ENCODE measurements at regions not wholly inside any gene's neighbourhood (a gene's known extent, or its start where the extent isn't known, plus 50 kb on each side); places are given as distances from the start of the nearest gene placed in this dataset.
A peak's percentile ranks its signal among the peaks of the same experiment; 100 is the strongest.

DNA sequence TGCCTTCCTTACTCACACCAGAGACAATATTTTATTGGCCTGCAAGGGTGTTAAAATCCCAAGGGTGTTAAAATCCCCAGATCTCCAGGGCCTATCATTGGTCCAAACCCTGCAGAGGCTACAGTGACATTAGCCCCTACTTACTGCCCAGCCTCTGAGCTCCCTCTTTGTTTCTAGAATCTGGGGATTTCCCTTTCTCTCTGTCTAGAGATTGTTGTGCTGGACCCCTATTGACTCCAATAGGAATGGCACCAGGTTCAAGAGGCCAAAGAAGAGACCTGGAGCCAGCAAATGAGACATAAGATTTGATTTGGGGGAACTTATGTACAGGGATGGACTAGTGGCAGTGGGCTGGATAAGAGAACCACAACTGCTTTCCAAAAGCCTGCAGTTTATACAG lies 53.3 kb upstream of the ZBED3 start:
- Histone ChIP-seq H3K4me1 (no peaks in the 10 kb centered on the region), H3K27me3 (no peaks in the 10 kb centered on the region), H3K36me3 (no peaks in the 10 kb centered on the region), H3K27ac (no peak overlapping the region), H3K4me3 (no peak overlapping the region), H3K9me3 (no peaks in the 10 kb centered on the region)
- ATAC-seq (no peak), DNase-seq (no peak)
- TF ChIP-seq, protein P1, sequence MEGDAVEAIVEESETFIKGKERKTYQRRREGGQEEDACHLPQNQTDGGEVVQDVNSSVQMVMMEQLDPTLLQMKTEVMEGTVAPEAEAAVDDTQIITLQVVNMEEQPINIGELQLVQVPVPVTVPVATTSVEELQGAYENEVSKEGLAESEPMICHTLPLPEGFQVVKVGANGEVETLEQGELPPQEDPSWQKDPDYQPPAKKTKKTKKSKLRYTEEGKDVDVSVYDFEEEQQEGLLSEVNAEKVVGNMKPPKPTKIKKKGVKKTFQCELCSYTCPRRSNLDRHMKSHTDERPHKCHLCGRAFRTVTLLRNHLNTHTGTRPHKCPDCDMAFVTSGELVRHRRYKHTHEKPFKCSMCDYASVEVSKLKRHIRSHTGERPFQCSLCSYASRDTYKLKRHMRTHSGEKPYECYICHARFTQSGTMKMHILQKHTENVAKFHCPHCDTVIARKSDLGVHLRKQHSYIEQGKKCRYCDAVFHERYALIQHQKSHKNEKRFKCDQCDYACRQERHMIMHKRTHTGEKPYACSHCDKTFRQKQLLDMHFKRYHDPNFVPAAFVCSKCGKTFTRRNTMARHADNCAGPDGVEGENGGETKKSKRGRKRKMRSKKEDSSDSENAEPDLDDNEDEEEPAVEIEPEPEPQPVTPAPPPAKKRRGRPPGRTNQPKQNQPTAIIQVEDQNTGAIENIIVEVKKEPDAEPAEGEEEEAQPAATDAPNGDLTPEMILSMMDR (IDR thresholded peaks at IDR 0.05) = no peak
- intact Hi-C loops (cut with DNase I) = no loop called here

DNA sequence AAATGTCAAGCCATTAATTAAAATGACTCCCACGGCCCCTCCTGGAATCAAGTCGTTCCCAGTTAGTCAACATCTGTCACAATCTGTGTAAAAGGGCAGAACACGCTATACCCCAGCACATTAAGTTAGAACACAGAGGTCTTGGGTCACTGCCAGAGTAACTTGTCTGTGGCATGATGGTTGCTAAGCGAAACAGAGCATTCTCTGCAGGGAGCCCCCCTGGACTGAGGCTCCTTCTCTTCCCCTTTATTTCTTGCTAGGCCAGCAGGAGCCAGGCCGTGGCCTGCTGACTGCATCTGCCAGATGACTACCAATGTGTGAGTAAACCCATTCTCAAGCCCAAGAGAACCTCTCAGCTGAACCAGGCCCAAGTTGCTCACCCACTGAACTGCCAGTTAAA lies 51.9 kb upstream of the ZBED3 start:
- TF ChIP-seq, protein P1 (IDR thresholded peaks at IDR 0.05) = no peak
- DNase-seq = peak in 1 of 4 donors; percentile 11
- no peaks in the 10 kb centered on the region for H3K36me3 ChIP-seq
- intact Hi-C loops (cut with DNase I) = loop anchor here in 1 of 2 donors (10.0 kb wide), 1 partner anchor 356 kb away; the partner anchor contains the start of gene WDR41
- H3K27me3 ChIP-seq = no peaks in the 10 kb centered on the region
- H3K9me3 ChIP-seq = no peaks in the 10 kb centered on the region
- no peak overlapping the region for H3K27ac ChIP-seq
- H3K4me3 ChIP-seq = no peak overlapping the region
- H3K4me1 ChIP-seq = no peaks in the 10 kb centered on the region
- no peak for ATAC-seq

Measured in left lung (tissue), 4 donors.